ENCODE measurements at regions not wholly inside any gene's neighbourhood (a gene's known extent, or its start where the extent isn't known, plus 50 kb on each side); places are given as distances from the start of the nearest gene placed in this dataset.

- TF ChIP-seq CTCF (IDR thresholded peaks at IDR 0.05) (no peak), POLR2A (IDR thresholded peaks at IDR 0.05) (no peak)
Measured at GRCh38 chr18:61754039-61754583, 138.7 kb downstream of the RNF152 start.
